ENCODE measurements at regions not wholly inside any gene's neighbourhood (a gene's known extent, or its start where the extent isn't known, plus 50 kb on each side); places are given as distances from the start of the nearest gene placed in this dataset.

- DNase-seq: no peak
Measured at GRCh38 chr7:106165337-106165736, 53.2 kb upstream of the SYPL1 start.

GRCh38 chr7:106163257-106163656, 51.1 kb upstream of the SYPL1 start:
- DNase-seq: no peak
